GM23248 (cell line): ENCODE measurements at regions not wholly inside any gene's neighbourhood (a gene's known extent, or its start where the extent isn't known, plus 50 kb on each side); places are given as distances from the start of the nearest gene placed in this dataset.

Experiments
- EZH2 ChIP-seq: fragments of 200-600 bp; sonication (generic); IDR thresholded peaks from 2 replicates; pipeline ENCODE4 v1.6.1; 2018; ENCODE audit warnings: antibody characterized with exemption, mild to moderate bottlenecking; ENCODE audit not compliant: insufficient read depth, poor library complexity, severe bottlenecking
- EZH2phosphoT487 ChIP-seq: fragments of 200-600 bp; sonication (generic); IDR thresholded peaks from 2 replicates; pipeline ENCODE4 v1.6.1; 2018; ENCODE audit warnings: antibody characterized with exemption, moderate library complexity, mild to moderate bottlenecking, low read depth; ENCODE audit not compliant: insufficient read depth

- TF ChIP-seq EZH2 (no peak), EZH2phosphoT487 (no peak)
These were observed 318.3 kb downstream of the AGTPBP1 start for GRCh38 chr9:85423422-85423821.
